ENCODE measurements at regions not wholly inside any gene's neighbourhood (a gene's known extent, or its start where the extent isn't known, plus 50 kb on each side); places are given as distances from the start of the nearest gene placed in this dataset.
A peak's percentile ranks its signal among the peaks of the same experiment; 100 is the strongest.
"Not testable (repeated sequence)": the region's sequence is repeated elsewhere in the genome, so short reads cannot be mapped to it uniquely, and the experiment has no call there.

DNA sequence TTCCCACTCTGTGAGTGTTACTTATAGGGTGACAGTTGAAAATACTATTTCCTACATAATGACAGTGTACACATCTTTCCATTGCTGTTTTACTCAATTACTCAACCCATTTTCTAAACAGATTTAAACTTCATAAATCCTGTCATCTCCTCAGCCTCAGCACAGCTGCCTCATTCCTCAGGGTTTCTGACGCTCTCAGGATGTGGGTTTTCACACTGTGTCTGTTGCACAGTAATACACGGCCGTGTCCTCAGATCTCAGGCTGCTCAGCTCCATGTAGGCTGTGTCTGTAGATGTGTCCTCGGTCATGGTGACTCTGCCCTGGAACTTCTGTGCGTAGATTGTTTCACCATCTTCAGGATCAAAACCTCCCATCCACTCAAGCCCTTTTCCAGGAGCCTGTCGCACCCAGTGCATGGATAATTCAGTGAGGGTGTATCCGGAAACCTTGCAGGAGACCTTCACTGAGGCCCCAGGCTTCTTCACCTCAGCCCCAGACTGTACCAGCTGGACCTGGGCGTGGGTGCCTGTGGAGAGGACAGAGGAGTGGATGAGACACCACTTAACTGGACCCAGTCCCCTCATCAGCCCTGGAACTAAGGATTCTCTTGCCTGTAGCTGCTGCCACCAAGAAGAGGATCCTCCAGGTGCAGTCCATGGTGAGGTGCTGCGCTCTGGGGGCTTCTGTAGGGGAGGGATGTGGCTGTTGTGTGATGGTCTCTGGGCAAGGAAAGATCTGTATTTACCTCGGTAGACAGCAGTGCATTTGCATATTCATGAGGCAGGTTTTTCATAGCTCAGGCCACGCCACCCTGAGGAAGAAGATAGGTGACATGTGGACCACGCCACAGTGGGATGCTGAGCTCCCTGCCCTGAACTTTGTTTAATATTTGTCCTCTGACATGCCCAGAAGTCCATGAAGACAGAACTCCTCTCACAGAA is 750.2 kb downstream of the TMEM121 start:
- H3K27ac ChIP-seq = no peak overlapping the region
- TF ChIP-seq, protein P1, sequence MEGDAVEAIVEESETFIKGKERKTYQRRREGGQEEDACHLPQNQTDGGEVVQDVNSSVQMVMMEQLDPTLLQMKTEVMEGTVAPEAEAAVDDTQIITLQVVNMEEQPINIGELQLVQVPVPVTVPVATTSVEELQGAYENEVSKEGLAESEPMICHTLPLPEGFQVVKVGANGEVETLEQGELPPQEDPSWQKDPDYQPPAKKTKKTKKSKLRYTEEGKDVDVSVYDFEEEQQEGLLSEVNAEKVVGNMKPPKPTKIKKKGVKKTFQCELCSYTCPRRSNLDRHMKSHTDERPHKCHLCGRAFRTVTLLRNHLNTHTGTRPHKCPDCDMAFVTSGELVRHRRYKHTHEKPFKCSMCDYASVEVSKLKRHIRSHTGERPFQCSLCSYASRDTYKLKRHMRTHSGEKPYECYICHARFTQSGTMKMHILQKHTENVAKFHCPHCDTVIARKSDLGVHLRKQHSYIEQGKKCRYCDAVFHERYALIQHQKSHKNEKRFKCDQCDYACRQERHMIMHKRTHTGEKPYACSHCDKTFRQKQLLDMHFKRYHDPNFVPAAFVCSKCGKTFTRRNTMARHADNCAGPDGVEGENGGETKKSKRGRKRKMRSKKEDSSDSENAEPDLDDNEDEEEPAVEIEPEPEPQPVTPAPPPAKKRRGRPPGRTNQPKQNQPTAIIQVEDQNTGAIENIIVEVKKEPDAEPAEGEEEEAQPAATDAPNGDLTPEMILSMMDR (IDR thresholded peaks at IDR 0.05) = no peak
- no peak for TF ChIP-seq ZFX (IDR thresholded peaks at IDR 0.05; ENCODE audit: borderline replicate concordance)

DNA sequence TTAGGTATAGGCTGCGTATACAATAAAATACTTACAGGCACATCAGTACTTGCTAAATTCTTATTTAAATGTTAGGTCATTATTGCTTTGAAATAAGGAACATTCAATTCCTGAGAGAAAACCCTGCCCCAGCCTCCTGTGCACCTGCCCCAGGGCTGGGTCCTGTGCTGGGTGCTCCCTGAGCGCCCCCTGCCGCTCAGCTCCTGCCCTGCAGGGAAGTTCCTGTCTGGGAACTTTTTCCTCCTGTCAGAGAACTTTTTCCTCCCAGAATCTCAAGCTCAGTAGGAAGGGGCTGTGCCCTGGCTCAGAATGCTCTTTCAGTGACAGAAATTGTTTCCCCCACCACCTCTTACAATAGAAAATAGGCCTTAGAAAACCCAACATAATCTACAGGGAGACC is 751.1 kb downstream of the TMEM121 start:
- H3K27ac ChIP-seq = no peak overlapping the region
- TF ChIP-seq, protein P1 (IDR thresholded peaks at IDR 0.05) = peak; percentile 94
- TF ChIP-seq ZFX (IDR thresholded peaks at IDR 0.05; ENCODE audit: borderline replicate concordance) = no peak

DNA sequence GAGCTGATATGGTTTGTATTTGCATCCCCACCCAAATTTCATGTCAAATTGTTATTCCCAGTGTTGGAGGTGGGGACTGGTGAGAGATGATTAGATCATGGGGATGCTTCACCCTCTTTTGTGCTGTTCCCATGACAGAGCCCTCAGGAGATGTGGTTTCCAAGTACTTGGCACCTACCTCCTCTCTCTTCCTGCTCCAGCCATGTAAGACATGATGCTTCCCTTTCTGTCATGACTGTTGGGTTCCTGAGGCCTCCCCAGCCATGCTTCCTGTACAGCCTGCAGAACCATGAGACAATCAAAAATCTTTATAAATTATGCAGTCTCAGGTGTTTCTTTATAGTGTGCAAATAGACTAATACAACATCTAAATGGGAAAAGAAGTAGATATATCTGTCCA is 754.5 kb downstream of the TMEM121 start:
- TF ChIP-seq, protein P1 (IDR thresholded peaks at IDR 0.05) = no peak
- no peak for TF ChIP-seq ZFX (IDR thresholded peaks at IDR 0.05; ENCODE audit: borderline replicate concordance)
- no peak overlapping the region for H3K27ac ChIP-seq

DNA sequence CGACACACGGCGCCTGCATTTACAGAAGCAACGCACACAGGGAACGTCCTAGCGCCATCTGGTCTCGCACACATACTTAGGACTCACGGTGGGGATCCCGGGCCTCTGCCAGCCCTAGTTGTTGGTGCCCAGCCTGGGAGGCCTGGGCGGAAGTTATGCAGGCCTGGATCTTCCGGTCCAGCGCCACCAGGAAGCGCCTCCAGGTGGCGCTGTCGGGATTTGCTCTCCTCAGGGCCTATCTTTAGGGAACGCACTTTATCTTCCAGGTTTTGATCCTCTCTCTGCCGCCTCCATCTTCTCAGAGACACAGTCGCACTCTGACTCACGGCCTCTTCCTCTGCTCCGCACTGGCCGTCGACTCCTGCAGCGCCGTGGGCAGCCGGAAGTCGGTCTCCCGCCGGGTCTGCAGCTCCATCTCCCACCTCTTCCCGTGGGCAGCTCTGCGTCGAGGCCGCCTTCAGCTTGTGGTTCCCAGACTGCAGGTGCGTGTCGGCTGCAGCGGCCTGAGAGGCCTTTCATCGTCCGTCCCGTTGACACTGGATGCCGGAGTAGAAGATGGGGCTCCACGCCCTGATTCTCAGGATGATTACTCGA is 760.4 kb downstream of the TMEM121 start:
- H3K27ac ChIP-seq = no peak overlapping the region
- no peak for TF ChIP-seq ZFX (IDR thresholded peaks at IDR 0.05; ENCODE audit: borderline replicate concordance)
- TF ChIP-seq, protein P1 (IDR thresholded peaks at IDR 0.05) = peak; percentile 77

DNA sequence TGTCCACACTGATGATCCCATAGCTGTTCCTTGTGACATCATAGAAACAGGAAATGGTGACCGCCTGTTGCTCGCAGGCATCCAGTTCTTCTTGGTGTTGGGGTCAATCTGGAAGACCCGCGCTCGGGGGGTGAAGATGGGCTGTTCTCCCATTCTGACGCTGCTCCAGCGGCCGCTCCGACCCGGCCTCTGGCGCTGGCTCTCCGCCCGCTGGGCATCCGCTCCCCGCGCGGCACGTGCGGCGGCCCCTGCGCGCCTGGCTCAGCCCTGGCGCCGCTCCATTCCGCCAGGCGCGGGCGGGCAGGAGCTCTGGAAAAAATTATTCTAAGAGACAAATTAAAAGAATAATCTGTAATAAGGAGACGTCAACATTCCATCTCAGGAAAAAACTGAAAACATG is 761.1 kb downstream of the TMEM121 start:
- H3K27ac ChIP-seq = no peak overlapping the region
- no peak for TF ChIP-seq ZFX (IDR thresholded peaks at IDR 0.05; ENCODE audit: borderline replicate concordance)
- TF ChIP-seq, protein P1 (IDR thresholded peaks at IDR 0.05) = no peak

DNA sequence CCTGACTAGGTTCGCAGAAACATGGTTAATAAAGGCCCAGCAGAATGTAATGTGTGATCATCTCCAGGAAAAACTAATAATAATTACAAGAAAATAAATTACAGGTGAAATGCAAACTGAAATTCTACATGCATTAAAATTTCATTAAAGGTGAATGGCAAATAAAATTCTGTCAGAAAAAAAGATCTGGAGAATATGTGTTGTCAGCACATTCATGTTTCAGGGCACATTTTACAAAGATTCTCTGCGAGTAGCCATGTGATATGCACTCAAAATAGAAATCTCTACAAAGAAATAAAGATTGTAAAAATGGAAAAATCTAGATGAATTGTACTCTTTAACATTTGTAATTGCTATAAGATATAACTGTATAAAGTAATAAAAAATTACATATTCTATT is 765.2 kb downstream of the TMEM121 start:
- H3K27ac ChIP-seq = no peak overlapping the region
- TF ChIP-seq, protein P1 (IDR thresholded peaks at IDR 0.05) = no peak
- TF ChIP-seq ZFX (IDR thresholded peaks at IDR 0.05; ENCODE audit: borderline replicate concordance) = no peak

DNA sequence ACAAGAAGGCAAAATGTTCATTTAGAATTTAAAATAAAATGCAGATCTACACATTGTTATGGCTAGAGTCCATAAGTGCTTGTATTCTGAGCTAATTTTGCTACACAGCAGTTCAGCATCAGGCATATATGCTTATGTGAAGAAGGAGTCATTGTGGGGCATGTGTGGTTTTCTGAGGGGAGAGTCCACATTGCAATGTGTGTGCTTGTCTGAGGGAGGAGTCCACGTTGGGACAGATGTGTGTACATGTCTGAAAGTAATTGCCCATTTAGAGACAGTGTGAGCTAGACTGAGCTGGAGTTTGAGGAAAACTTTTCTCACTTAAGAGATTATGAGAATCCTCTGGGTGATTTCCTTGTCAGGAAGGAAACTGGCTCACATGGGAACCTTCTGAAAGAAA is 767.9 kb downstream of the TMEM121 start:
- TF ChIP-seq, protein P1 (IDR thresholded peaks at IDR 0.05) = no peak
- TF ChIP-seq ZFX (IDR thresholded peaks at IDR 0.05; ENCODE audit: borderline replicate concordance) = no peak
- no peak overlapping the region for H3K27ac ChIP-seq

DNA sequence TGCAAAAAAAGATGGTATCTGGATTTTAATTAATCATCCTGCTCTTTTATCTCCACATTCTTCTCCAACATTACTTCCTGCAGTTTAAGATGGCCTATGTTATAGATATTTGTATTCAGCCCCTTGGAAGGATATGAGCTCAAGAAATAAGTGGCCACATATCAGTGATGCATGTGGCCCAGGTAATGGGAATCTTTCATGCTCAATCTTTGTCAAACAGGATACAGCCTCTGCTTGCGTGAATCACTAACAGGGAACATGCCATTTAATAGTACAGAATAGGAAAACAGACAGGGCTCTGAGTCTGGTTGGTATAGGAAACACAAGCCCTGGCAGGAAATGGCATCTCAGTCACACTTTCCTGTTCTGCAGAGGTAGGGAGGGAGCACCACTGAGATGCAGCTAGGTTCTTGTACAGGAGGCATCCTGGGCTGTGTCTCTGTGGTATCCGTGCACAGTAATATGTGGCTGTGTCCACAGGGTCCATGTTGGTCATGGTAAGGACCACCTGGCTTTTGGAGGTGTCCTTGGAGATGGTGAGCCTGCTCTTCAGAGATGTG is 774.6 kb downstream of the TMEM121 start:
- H3K27ac ChIP-seq = not testable (repeated sequence)

DNA sequence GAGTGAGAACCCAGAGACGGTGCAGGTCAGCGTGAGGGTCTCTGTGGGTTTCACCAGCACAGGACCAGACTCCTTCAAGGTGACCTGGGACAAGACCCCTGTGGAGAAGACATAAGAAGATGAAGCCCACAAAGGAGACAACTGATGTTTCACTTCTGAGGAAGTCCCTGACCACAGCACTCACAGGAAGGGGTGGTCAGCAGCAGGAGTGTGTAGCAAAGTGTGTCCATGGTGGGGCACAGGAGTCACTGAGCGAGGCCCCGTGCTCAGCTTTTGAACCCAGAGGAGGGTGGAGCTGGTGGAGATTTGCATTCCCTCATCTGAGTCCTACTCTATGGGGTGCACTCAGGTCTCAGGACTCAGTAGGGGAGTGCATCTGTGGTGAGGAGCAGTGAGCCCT is 775.2 kb downstream of the TMEM121 start:
- H3K27ac ChIP-seq = not testable (repeated sequence)

Measured in 22Rv1 (cell line).